Tibial nerve (tissue), 4 donors: ENCODE measurements at regions not wholly inside any gene's neighbourhood (a gene's known extent, or its start where the extent isn't known, plus 50 kb on each side); places are given as distances from the start of the nearest gene placed in this dataset.

Source experiments
- DNase-seq, 2 donors: peaks; one replicate each; pipeline ENCODE4 v3.0.0-alpha.2; 2019; ENCODE audit warnings: low spot score in 2 of 2
- H3K27ac ChIP-seq, 4 donors: fragments of 200-600 bp; sonication (generic) in 3 of 4; one replicate each; pipeline ENCODE4 v1.5.1; 2017 to 2019; ENCODE audit warnings: mild to moderate bottlenecking in 1 of 4
- H3K27me3 ChIP-seq, 2 donors: fragments of 200-600 bp; sonication (generic) in 1 of 2; one replicate each; pipeline versions ENCODE4 v1.5.1 to v1.6.0; 2017 to 2019
- H3K36me3 ChIP-seq, 3 donors: fragments of 200-600 bp; sonication (generic); one replicate each; pipeline ENCODE4 v1.5.1; 2018 to 2019
- H3K4me1 ChIP-seq, 4 donors: fragments of 200-600 bp; sonication (generic) in 3 of 4; one replicate each; pipeline ENCODE4 v1.5.1; 2017 to 2019
- H3K4me3 ChIP-seq, 4 donors: fragments of 200-600 bp; sonication (generic) in 3 of 4; one replicate each; pipeline ENCODE4 v1.5.1; 2017 to 2019; ENCODE audit warnings: mild to moderate bottlenecking in 1 of 4, moderate library complexity in 1 of 4
- H3K9me3 ChIP-seq, 4 donors: fragments of 200-600 bp; sonication (generic) in 3 of 4; one replicate each; pipeline ENCODE4 v1.5.1; 2017 to 2019
- CTCF ChIP-seq, 5 experiments: fragments of 200-600 bp in 3 of 5; fragments of 450-650 bp in 2 of 5; sonication (generic) in 3 of 5; IDR thresholded peaks; one replicate each; pipeline ENCODE4 v1.5.1; 2016 to 2019; ENCODE audit warnings: antibody characterized with exemption in 5 of 5, mild to moderate bottlenecking in 3 of 5, moderate library complexity in 2 of 5
- EP300 ChIP-seq, 2 donors: sonication (generic); formaldehyde crosslinking; IDR thresholded peaks; one replicate each; pipeline ENCODE4 v1.6.1; 2017; ENCODE audit warnings: antibody characterized with exemption in 2 of 2, mild to moderate bottlenecking in 1 of 2
- POLR2A ChIP-seq, 2 donors: fragments of 450-650 bp; IDR thresholded peaks; one replicate each; pipeline ENCODE4 v1.6.1; 2017; ENCODE audit warnings: antibody characterized with exemption in 2 of 2, mild to moderate bottlenecking in 2 of 2, moderate library complexity in 2 of 2
- WGBS, 2 donors: methylation state at CpG; one replicate each; pipeline ENCODE4 v1.1.5; 2018; 5-methylcytosine and 5-hydroxymethylcytosine counted together

DNA sequence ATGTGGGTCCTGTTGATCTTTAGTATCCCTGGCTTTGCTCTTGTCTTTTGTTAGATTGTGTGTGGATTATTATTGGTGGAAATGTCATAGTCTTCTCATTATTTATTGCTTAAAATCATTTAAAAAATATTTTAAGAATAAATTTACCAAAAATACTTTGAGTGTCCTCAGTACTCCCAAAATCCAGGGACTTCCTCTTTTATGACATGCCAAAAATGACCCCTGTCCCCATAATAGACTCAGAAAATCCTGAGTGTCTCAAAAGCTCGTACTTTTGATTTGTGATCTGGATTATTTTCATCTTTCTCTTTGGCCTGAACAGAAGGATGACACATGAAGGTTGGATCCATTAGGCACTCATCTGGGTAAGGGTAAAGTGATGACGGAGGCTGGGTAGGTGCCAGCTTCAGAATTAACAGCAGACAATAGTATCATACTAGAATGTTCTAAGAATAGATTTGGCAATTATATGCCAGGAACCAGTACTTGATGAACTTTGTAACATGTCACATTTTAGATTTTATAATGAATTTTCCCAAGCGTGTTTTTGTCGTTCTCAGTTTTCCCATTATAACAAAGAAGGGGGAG is 602.2 kb upstream of the CDH8 start:
- Histone ChIP-seq H3K27ac (no peak overlapping the region), H3K4me3 (no peak overlapping the region), H3K9me3 (no peaks in the 10 kb centered on the region), H3K4me1 (no peaks in the 10 kb centered on the region), H3K27me3 (no peaks in the 10 kb centered on the region), H3K36me3 (no peaks in the 10 kb centered on the region)
- DNase-seq = no peak
- no peak for TF ChIP-seq EP300 (IDR thresholded peaks at IDR 0.05)
- TF ChIP-seq POLR2A (IDR thresholded peaks at IDR 0.05) = no peak
- no peak for TF ChIP-seq CTCF (IDR thresholded peaks at IDR 0.05)
- 58 to 72% methylated on average over 4 of the region's 4 CpGs for WGBS, 2 donors

- WGBS, 2 donors = 16 to 18% methylated on average over 2 of the region's 2 CpGs
- no peak for DNase-seq
- Histone ChIP-seq H3K36me3 (no peaks in the 10 kb centered on the region), H3K9me3 (no peaks in the 10 kb centered on the region), H3K27me3 (no peaks in the 10 kb centered on the region), H3K27ac (no peak overlapping the region), H3K4me3 (no peak overlapping the region), H3K4me1 (no peaks in the 10 kb centered on the region)
- no peak for TF ChIP-seq CTCF (IDR thresholded peaks at IDR 0.05)
- TF ChIP-seq POLR2A (IDR thresholded peaks at IDR 0.05) = no peak
- no peak for TF ChIP-seq EP300 (IDR thresholded peaks at IDR 0.05)
These were observed 589.1 kb upstream of the CDH8 start for GRCh38 chr16:62625326-62625725.

DNA sequence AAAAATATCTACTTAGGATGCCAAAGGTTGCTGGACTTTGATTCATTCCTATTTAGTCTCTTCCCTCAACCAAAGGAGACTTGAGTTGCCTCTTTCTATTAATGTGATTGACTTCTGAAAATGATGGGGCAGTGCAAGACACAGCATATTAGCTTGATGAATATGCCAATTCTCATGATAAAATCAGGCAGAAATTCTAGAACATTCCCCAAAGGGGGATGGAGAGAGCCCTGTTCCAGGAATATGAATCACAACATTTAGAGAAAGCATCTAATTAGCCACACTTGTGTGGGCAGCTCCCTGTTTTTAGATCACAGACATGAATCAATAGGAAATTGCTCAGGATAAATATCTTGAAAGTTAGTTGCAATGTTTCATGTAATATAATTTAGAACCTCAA is 584.0 kb upstream of the CDH8 start:
- Histone ChIP-seq H3K36me3 (no peaks in the 10 kb centered on the region), H3K9me3 (no peaks in the 10 kb centered on the region), H3K4me1 (no peaks in the 10 kb centered on the region), H3K27me3 (no peaks in the 10 kb centered on the region), H3K4me3 (no peak overlapping the region), H3K27ac (no peak overlapping the region)
- DNase-seq = no peak
- TF ChIP-seq CTCF (IDR thresholded peaks at IDR 0.05) = no peak
- TF ChIP-seq POLR2A (IDR thresholded peaks at IDR 0.05) = no peak
- no peak for TF ChIP-seq EP300 (IDR thresholded peaks at IDR 0.05)

GRCh38 chr16:62615526-62615925 is 579.3 kb upstream of the CDH8 start:
- Histone ChIP-seq H3K4me1 (no peaks in the 10 kb centered on the region), H3K36me3 (no peaks in the 10 kb centered on the region), H3K4me3 (no peak overlapping the region), H3K9me3 (no peaks in the 10 kb centered on the region), H3K27ac (no peak overlapping the region), H3K27me3 (no peaks in the 10 kb centered on the region)
- no peak for DNase-seq
- WGBS, 2 donors = 43 to 60% methylated on average over 2 of the region's 2 CpGs
- TF ChIP-seq EP300 (IDR thresholded peaks at IDR 0.05) = no peak
- TF ChIP-seq POLR2A (IDR thresholded peaks at IDR 0.05) = no peak
- no peak for TF ChIP-seq CTCF (IDR thresholded peaks at IDR 0.05)

GRCh38 chr16:62610291-62610690 is 574.1 kb upstream of the CDH8 start:
- Histone ChIP-seq H3K9me3 (no peaks in the 10 kb centered on the region), H3K27ac (no peak overlapping the region), H3K36me3 (no peaks in the 10 kb centered on the region), H3K27me3 (no peaks in the 10 kb centered on the region), H3K4me3 (no peak overlapping the region), H3K4me1 (no peaks in the 10 kb centered on the region)
- DNase-seq = no peak
- 39 to 42% methylated on average over 7 of the region's 7 CpGs for WGBS, 2 donors
- TF ChIP-seq CTCF (IDR thresholded peaks at IDR 0.05) = no peak
- TF ChIP-seq POLR2A (IDR thresholded peaks at IDR 0.05) = no peak
- TF ChIP-seq EP300 (IDR thresholded peaks at IDR 0.05) = no peak
